ENCODE measurements at regions not wholly inside any gene's neighbourhood (a gene's known extent, or its start where the extent isn't known, plus 50 kb on each side); places are given as distances from the start of the nearest gene placed in this dataset.
"Not testable (repeated sequence)": the region's sequence is repeated elsewhere in the genome, so short reads cannot be mapped to it uniquely, and the experiment has no call there.

DNA sequence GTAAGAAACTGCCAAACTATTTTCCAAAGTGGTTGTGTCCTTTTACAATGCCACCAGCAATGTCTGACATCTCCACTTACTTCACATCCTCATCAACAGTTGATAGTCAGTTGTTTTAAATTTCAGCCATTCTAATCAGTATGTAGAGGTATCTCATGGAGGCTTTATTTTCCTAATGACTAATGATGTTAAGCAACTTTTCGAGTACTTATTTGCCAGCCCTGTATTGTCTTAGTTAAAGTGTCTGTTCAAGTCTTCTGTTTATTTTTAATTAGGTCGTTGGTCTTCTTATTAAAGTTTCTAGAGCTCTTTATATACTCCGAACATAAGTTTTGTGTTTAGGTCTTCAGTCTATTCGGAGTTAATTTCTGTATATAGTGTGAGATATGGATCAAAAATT, 54.9 kb upstream of the NBPF12 start:
- DNase-seq = not testable (repeated sequence)

- DNase-seq = not testable (repeated sequence)
Observed at GRCh38 chr1:146881096-146881495, 57.0 kb upstream of the NBPF12 start.

DNA sequence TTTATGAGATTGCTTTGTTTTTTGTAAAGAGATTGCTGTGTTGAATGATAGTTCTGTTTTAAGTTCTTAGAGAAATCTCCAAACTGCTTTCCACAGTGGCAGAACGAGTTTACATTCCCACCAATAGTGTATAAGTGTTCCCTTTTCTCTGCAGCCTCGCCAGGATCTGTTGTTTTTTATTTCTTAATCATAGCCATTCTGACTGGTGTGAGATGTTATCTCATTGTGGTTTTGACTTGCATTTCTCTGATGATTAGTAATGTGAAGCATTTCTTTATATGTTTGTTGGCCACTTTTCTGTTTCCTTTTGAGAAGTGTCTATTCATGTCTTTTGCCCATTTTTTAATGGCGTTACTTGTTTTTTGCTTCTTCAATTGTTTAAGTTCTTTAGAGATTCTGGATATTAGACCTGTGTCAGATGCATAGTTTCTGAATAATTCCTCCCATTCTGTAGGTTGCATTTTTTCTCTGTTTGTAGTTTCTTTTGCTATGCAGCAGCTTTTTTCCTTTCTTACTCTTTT, 74.3 kb upstream of the NBPF12 start:
- not testable (repeated sequence) for DNase-seq

DNA sequence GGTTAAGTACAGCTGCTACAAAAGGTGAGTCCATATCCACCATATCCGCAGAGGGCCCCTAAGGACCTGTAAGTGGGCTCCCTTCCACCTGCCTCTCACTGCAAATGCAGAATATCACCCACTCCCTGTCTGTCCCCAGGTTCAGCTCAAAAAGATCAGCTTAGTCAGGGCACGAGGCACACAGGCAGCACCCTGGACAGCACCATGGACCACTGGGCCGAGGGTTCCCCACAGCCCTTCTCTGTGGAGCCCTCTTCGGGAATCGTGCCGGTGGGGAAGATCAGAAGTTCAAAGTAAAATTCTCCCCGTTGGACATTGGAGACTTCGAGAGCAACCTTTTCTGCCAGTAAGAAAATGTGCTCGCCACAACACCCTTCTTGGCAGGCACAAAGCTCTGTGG, 85.0 kb upstream of the NBPF12 start:
- DNase-seq = not testable (repeated sequence)

DNA sequence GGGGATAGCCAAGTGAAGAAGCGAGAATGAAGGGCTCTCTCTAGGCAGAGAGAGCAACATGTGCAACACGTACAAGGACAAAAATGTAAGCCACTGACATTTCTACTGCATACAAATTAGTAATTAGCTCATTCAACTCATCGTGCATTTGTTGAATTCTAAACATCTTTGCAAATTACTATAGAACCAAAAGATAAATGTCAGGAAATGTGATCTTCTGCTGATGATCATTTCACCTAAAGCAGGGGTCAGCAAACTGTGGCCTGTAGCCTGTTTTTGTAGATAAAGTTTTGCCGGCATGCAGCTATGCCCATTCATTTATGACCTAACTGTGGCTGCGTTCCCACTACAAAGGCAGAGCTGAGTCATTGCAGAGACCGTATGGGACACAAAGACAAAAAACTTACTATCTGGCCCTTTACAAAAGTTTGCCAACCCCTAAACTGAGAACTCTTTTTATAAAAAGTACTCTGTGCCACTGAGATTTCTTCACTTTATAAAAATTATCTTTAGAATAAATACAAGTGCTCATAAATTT, 87.7 kb upstream of the NBPF12 start:
- DNase-seq = not testable (repeated sequence)

- not testable (repeated sequence) for DNase-seq
Observed at GRCh38 chr1:146838725-146839124, 99.4 kb upstream of the NBPF12 start.

DNA sequence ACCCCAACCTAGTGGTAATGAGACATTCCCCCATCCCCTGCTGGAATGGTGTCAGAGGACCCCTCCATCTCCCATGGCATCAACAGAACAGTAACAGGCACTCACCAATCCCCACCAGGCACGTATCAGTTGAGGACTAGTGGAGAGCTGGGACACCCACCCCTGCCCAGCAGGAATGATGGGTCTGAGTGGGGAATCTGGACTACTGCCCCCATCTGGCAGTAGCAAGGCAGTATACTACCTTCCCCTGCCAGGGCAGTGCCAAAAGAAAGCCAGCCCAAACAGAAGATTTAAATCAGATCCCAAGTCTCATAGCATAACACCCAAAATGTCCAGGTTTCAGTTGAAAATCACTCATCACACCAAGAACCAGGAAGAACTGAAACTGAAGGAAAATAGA, 111.2 kb upstream of the NBPF12 start:
- DNase-seq = not testable (repeated sequence)

- not testable (repeated sequence) for DNase-seq
Observed at GRCh38 chr1:146794236-146794635, 143.9 kb upstream of the NBPF12 start.

GRCh38 chr1:146792725-146793124, 145.4 kb upstream of the NBPF12 start:
- not testable (repeated sequence) for DNase-seq

DNA sequence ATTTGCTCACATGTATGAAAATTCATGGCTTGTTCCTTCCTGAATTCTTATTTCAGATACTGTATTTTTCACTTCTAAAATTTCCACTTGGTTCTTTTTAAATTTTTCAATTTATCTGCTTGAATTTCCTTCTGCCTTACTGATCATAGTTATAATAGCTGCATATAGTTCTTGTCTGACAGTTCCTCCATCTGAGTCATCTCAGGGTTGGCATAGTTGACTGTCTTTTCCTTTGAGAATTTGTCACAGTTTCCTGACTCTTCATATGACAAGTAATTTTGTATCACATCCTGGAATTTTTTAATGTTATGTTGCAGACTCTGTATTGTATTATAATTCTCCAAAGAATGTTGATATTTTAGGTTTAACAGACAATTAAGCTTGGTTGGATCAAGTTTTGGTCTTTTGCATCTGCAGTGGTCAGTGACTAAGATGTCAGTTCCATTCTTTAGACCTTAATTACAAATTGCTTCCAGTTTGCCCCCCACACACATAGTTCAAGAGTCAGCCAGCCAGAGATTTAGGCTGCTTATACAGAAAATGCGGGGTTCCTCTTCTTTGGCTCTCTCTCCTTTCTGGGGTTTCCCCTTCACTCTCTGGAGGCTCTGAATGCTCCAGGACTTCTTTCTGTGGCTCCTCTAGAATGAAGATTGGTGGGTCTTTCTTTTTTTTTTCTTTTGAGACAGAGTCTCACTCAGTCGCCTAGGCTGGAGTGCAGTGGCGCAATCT, 153.7 kb upstream of the NBPF12 start:
- not testable (repeated sequence) for DNase-seq

DNA sequence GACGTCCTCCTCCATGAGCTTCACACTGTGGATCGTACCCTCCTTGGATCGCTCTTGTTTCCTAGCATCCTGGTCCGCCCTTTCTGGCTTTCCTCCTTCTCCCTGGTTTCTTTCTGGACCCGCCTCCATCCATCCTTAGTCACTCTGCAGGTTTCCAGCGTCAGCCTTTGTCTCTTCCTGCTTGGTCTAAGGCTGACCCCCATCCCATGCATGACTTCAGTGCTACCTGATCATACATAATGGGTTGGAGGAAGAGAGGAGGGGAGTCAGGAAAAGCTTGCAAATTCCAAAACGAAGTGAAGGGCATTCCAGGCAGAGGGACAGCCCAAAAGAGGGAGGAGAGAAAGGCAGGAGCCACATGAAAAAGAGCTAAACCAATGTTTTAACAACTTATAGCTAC, 156.9 kb upstream of the NBPF12 start:
- DNase-seq = not testable (repeated sequence)

GRCh38 chr1:146777826-146778602, 160.1 kb upstream of the NBPF12 start:
- DNase-seq = not testable (repeated sequence)

- not testable (repeated sequence) for DNase-seq
Observed at GRCh38 chr1:146774988-146775387, 163.1 kb upstream of the NBPF12 start.

GRCh38 chr1:146774271-146774670, 163.9 kb upstream of the NBPF12 start:
- not testable (repeated sequence) for DNase-seq

- not testable (repeated sequence) for DNase-seq
Observed at GRCh38 chr1:146771409-146771808, 166.7 kb upstream of the NBPF12 start.

DNA sequence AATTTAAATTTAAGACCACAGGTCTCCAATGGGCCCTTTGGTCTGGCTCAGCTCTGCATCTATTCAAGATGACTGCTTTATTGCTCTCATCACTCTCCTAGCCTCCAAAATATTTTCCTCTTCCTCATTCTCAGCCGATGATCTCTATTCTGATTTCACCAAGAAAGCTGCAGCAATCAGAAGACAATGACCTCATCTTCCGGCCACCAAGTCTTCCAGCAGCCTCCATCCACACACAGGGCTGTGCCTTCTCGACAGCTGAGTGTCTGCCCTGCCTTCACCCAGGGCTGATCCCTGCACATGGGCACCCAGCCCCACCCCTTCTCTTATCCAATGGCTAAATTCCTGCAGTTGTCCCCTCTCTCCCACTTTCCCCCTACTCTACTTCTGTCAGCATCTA, 167.1 kb upstream of the NBPF12 start:
- not testable (repeated sequence) for DNase-seq

- DNase-seq = not testable (repeated sequence)
Observed at GRCh38 chr1:146763234-146763633, 174.9 kb upstream of the NBPF12 start.

DNA sequence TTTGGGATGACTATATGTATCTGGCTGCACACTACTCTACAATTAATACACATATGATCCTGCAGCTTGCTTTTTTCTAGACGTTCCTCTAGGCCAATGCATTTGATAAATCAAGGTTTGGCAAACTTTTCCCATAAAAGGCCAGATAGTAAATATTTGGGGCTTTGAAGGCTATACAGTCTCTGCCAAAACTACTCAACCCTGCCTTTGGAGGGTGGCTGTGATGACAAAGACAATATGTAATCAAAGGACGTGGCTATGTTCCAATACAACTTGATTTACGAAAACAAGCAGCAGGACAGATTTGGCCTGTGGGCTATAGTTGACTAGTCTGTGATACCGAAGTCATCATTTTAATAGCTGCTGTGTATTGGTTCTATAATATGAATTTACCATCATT, 181.3 kb upstream of the NBPF12 start:
- DNase-seq = not testable (repeated sequence)

GRCh38 chr1:146748686-146749085, 189.4 kb upstream of the NBPF12 start:
- DNase-seq = not testable (repeated sequence)

- DNase-seq = not testable (repeated sequence)
Observed at GRCh38 chr1:146731981-146732680, 206.0 kb upstream of the NBPF12 start.

DNA sequence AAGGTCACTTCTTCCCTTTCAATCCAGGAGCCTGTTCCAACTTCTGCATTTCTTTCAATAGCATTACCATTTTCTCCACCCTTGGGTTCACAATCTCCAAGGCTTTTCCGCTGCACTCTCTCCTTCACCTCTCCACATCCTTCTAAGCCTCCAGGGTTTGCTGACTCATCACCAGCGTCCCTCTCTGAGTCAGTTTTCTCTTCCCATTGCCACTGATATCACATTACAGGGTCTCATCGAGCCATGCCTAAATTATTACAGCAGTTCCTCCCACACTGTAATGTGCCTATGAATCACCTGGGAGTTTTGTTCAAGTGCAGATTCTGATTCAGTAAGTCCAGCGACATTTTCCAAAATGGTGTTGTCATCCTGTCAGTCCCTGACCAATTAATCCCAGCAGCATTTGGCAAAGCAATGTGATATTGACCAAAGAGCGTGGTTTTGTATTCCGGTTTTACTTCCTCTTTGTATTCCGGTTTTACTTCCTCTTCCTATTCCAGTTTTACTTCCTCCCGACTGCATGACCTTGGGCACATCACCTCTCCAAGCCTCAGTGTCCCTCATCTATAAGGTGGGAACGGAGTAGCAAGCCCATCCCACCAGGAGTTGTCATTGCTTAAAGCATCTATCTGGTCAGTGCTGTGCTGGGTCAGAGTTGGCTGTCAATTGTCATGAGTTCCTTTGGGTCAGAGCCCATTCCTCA, 208.3 kb upstream of the NBPF12 start:
- not testable (repeated sequence) for DNase-seq

GRCh38 chr1:146715054-146715453, 223.1 kb upstream of the NBPF12 start:
- not testable (repeated sequence) for DNase-seq

All from stimulated activated naive CD4-positive, alpha-beta T cell (primary cell).